GM23338 (cell line): ENCODE measurements at regions not wholly inside any gene's neighbourhood (a gene's known extent, or its start where the extent isn't known, plus 50 kb on each side); places are given as distances from the start of the nearest gene placed in this dataset.
"Not testable (repeated sequence)": the region's sequence is repeated elsewhere in the genome, so short reads cannot be mapped to it uniquely, and the experiment has no call there.

Experiments used
- ATAC-seq: fragments of 200-7000 bp; cut with Tn5 transposase; 3 replicates; pipeline ENCODE4 v1.9.1; 2020
- DNase-seq: peaks from one replicate; pipeline ENCODE4 v3.0.0-alpha.2; 2015; ENCODE audit warnings: low spot score
- H2AFZ ChIP-seq: fragments of 200-600 bp; sonication (generic); 2 replicates; pipeline ENCODE4 v1.8.0; 2016; ENCODE audit warnings: antibody characterized with exemption, mild to moderate bottlenecking, moderate library complexity
- H3F3A ChIP-seq: fragments of 200-600 bp; sonication (generic); replicated peaks from 2 replicates; pipeline ENCODE4 v1.8.0; 2017; ENCODE audit warnings: antibody characterized with exemption, mixed run types, low read depth
- H3K27ac ChIP-seq: fragments of 200-600 bp; sonication (generic); 2 replicates; pipeline ENCODE4 v1.6.1; 2016; ENCODE audit warnings: low read depth
- H3K27me3 ChIP-seq: fragments of 200-600 bp; sonication (generic); 2 replicates; pipeline ENCODE4 v1.8.0; 2016; ENCODE audit warnings: mild to moderate bottlenecking, mixed run types, moderate library complexity; ENCODE audit not compliant: insufficient read depth
- H3K36me3 ChIP-seq: fragments of 200-600 bp; sonication (generic); 2 replicates; pipeline ENCODE4 v1.8.0; 2016; ENCODE audit warnings: mild to moderate bottlenecking; ENCODE audit not compliant: insufficient read depth
- H3K4me1 ChIP-seq: fragments of 200-600 bp; sonication (generic); 2 replicates; pipeline ENCODE4 v1.8.0; 2016; ENCODE audit warnings: mild to moderate bottlenecking, moderate library complexity; ENCODE audit not compliant: insufficient read depth
- H3K4me2 ChIP-seq: fragments of 200-600 bp; sonication (generic); 2 replicates; pipeline ENCODE4 v1.7.1; 2017; ENCODE audit warnings: mixed run types
- H3K4me3 ChIP-seq: fragments of 200-600 bp; sonication (generic); 2 replicates; pipeline ENCODE4 v1.6.1; 2016; ENCODE audit warnings: mixed run types
- H3K79me2 ChIP-seq: fragments of 200-600 bp; sonication (generic); replicated peaks from 2 replicates; pipeline ENCODE4 v1.8.0; 2017; ENCODE audit warnings: mild to moderate bottlenecking; ENCODE audit not compliant: insufficient read depth
- H3K9me2 ChIP-seq: fragments of 200-600 bp; sonication (generic); 2 replicates; pipeline ENCODE4 v1.8.0; 2017; ENCODE audit not compliant: insufficient read depth
- H4K20me1 ChIP-seq: fragments of 200-600 bp; sonication (generic); replicated peaks from 2 replicates; pipeline ENCODE4 v1.8.0; 2017; ENCODE audit warnings: mild to moderate bottlenecking; ENCODE audit not compliant: insufficient read depth
- H3K27ac Mint-ChIP-seq: 2 replicates; pipeline ENCODE4 v1.8.0; 2020; ENCODE audit warnings: inconsistent platforms, mild to moderate bottlenecking, moderate library complexity, mixed read lengths
- H3K27me3 Mint-ChIP-seq: 3 replicates; pipeline ENCODE4 v1.8.0; 2022; ENCODE audit warnings: low read depth, mild to moderate bottlenecking, moderate library complexity, mixed read lengths, inconsistent platforms; ENCODE audit not compliant: insufficient read depth, poor library complexity
- H3K36me3 Mint-ChIP-seq: 3 replicates; pipeline ENCODE4 v1.8.0; 2021; ENCODE audit warnings: low read depth, mild to moderate bottlenecking, inconsistent platforms, moderate library complexity, mixed read lengths
- H3K4me1 Mint-ChIP-seq: 3 replicates; pipeline ENCODE4 v1.8.0; 2020; ENCODE audit warnings: mild to moderate bottlenecking, inconsistent platforms, mixed read lengths
- H3K4me3 Mint-ChIP-seq: 3 replicates; pipeline ENCODE4 v1.8.0; 2021; ENCODE audit warnings: moderate library complexity, mild to moderate bottlenecking, inconsistent platforms, mixed read lengths
- H3K9me3 Mint-ChIP-seq: 3 replicates; pipeline ENCODE4 v1.8.0; 2020; ENCODE audit warnings: moderate library complexity, mild to moderate bottlenecking, inconsistent platforms, mixed read lengths
- CTCF ChIP-seq, 2 experiments: fragments of 200-600 bp in 1 of 2; sonication (generic) in 1 of 2; conservative IDR thresholded peaks; 2 replicates each; pipeline versions ENCODE4 v1.5.1 to v1.6.1; 2016 to 2017; ENCODE audit warnings: antibody characterized with exemption in 2 of 2, low read depth in 2 of 2, mild to moderate bottlenecking in 2 of 2, moderate library complexity in 1 of 2

- not testable (repeated sequence) for H3F3A ChIP-seq, H3K4me3 ChIP-seq, H3K36me3 ChIP-seq, H3K9me2 ChIP-seq, H3K27me3 ChIP-seq, H3K4me1 Mint-ChIP-seq, H3K79me2 ChIP-seq, H3K4me2 ChIP-seq, H3K36me3 Mint-ChIP-seq, H3K27me3 Mint-ChIP-seq, H3K27ac ChIP-seq, H3K4me3 Mint-ChIP-seq, H3K27ac Mint-ChIP-seq, H3K4me1 ChIP-seq, H3K9me3 Mint-ChIP-seq, H4K20me1 ChIP-seq, DNase-seq, ATAC-seq, H2AFZ ChIP-seq
Measured at GRCh38 chr1:120542940-120543339, 128.1 kb downstream of the NBPF8 start.

DNA sequence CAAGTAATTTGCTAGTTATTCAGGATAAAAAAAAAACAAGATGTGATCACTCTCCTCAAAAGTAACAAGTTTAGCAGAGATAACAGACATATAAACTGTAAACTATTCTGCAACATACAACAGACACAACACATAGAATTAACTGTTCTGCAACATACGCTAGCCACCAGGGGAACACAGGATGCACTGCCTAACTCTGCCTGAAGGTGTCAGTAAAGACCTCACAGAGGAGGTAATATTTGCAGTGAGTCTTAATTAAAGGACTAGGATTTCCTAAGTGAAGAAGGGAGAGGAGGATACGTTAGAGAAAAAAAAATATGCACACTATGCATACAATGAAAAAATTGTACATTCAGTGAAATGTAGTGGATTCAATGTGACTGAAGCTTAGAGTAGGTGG, 129.6 kb downstream of the NBPF8 start:
- H3K9me3 Mint-ChIP-seq, H3K27me3 ChIP-seq, H3K9me2 ChIP-seq, H3K79me2 ChIP-seq, DNase-seq, H3F3A ChIP-seq, H3K4me1 Mint-ChIP-seq, H3K4me1 ChIP-seq, H3K36me3 ChIP-seq, H3K4me2 ChIP-seq, H3K27me3 Mint-ChIP-seq, H3K4me3 Mint-ChIP-seq, H3K36me3 Mint-ChIP-seq, H2AFZ ChIP-seq, H4K20me1 ChIP-seq, H3K27ac Mint-ChIP-seq, H3K27ac ChIP-seq, H3K4me3 ChIP-seq: not testable (repeated sequence)
- peak in 1 of 2 experiments; percentile 60; a peak in 2 of 4 replicates for TF ChIP-seq CTCF (conservative IDR thresholded peaks at IDR 0.05; ENCODE audit: low read depth in 2 of 2)
- peak; percentile 80 for ATAC-seq

GRCh38 chr1:120550335-120550734, 135.5 kb downstream of the NBPF8 start:
- not testable (repeated sequence) for H3K4me1 Mint-ChIP-seq, H3K4me1 ChIP-seq, H3F3A ChIP-seq, H4K20me1 ChIP-seq, DNase-seq, H3K27me3 Mint-ChIP-seq, H3K27ac Mint-ChIP-seq, H3K4me3 Mint-ChIP-seq, H3K79me2 ChIP-seq, H2AFZ ChIP-seq, H3K9me3 Mint-ChIP-seq, H3K36me3 ChIP-seq, H3K36me3 Mint-ChIP-seq, H3K4me3 ChIP-seq, H3K9me2 ChIP-seq, H3K4me2 ChIP-seq, H3K27ac ChIP-seq, ATAC-seq, H3K27me3 ChIP-seq

- H3K27ac Mint-ChIP-seq, H3K4me3 Mint-ChIP-seq, DNase-seq, H3K4me2 ChIP-seq, H3K36me3 ChIP-seq, H3K27ac ChIP-seq, H3F3A ChIP-seq, H3K27me3 ChIP-seq, H3K4me1 ChIP-seq, H3K9me2 ChIP-seq, H4K20me1 ChIP-seq, H3K27me3 Mint-ChIP-seq, H3K79me2 ChIP-seq, H3K4me1 Mint-ChIP-seq, H3K4me3 ChIP-seq, H3K9me3 Mint-ChIP-seq, H3K36me3 Mint-ChIP-seq, H2AFZ ChIP-seq: not testable (repeated sequence)
- peak; percentile 61 for ATAC-seq
Measured at GRCh38 chr1:120552190-120552589, 137.4 kb downstream of the NBPF8 start.

- H3K4me2 ChIP-seq = peak overlapping the region; percentile 78
- ATAC-seq = peak; percentile 3
- not testable (repeated sequence) for H3K36me3 Mint-ChIP-seq, H3K79me2 ChIP-seq, H3K27ac ChIP-seq, H3K9me2 ChIP-seq, H3K4me1 ChIP-seq, H3K4me1 Mint-ChIP-seq, H3K9me3 Mint-ChIP-seq, DNase-seq, H3K36me3 ChIP-seq, H4K20me1 ChIP-seq, H3K27ac Mint-ChIP-seq, H3K27me3 ChIP-seq, H3F3A ChIP-seq, H3K27me3 Mint-ChIP-seq, H2AFZ ChIP-seq
- H3K4me3 ChIP-seq = peak overlapping the region; percentile 58
- peak overlapping the region; percentile 64; the same call in 2 of the 3 replicates for H3K4me3 Mint-ChIP-seq
Measured at GRCh38 chr1:120557605-120558302, 142.9 kb downstream of the NBPF8 start.

DNA sequence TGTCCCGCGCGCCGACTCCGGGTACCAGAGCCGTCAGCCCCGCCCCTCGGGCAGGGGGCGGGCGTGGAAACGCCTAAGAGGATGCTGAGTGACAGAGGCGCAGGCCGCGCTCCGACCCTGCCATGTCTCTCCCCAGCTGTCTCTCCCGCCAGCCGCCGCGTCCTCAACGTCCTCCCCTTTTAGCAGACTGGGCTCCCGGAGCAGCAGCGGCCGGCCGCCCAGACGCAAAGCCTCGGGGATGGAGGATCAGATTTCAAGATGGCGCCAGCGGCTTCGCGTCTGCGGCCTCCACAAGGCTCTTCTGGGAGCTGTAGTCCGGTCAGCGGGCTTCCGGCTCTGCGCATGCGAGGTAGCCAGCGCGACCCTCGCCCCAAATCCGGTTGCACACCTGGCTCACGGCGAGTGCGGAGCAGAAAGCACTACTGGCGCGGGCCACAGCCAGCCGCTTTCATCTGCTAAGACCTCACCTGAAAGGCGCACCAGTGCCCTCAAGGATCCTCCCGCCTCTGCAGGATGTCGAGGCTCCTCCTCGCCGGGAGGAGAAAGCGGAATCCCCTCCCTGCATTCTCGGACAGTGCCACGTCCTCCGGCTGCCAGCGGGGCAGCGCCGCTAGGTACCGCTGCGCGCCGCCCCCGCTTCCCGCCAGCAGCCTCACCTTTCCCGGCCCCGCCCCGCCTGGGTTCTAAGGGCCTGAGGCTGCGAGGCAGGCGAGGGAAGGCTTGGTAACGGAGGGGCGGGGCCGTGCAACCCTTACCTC, 143.6 kb downstream of the NBPF8 start:
- not testable (repeated sequence) for H3F3A ChIP-seq, H3K4me1 Mint-ChIP-seq, H3K27me3 ChIP-seq, H3K9me2 ChIP-seq, H3K27me3 Mint-ChIP-seq, H3K27ac ChIP-seq, H3K4me2 ChIP-seq, H3K79me2 ChIP-seq, H2AFZ ChIP-seq, H3K36me3 ChIP-seq, H3K36me3 Mint-ChIP-seq, H3K9me3 Mint-ChIP-seq, H4K20me1 ChIP-seq, H3K4me1 ChIP-seq, H3K27ac Mint-ChIP-seq
- ATAC-seq (peak; percentile 87), DNase-seq (peak; percentile 62)
- H3K4me3 ChIP-seq = peak overlapping the region; percentile 40; the same call in 1 of the 2 replicates
- peak overlapping the region; percentile 50; the same call in 2 of the 3 replicates for H3K4me3 Mint-ChIP-seq
